Stomach (tissue), 8 donors: ENCODE measurements at regions not wholly inside any gene's neighbourhood (a gene's known extent, or its start where the extent isn't known, plus 50 kb on each side); places are given as distances from the start of the nearest gene placed in this dataset.
"Not testable (repeated sequence)": the region's sequence is repeated elsewhere in the genome, so short reads cannot be mapped to it uniquely, and the experiment has no call there.

Experiments
- DNase-seq, 2 donors: peaks; one replicate each; pipeline versions ENCODE4 v3.0.0 to v3.0.0-alpha.2; 2013 to 2019
- H3K27ac ChIP-seq, 5 donors: fragments of 200-600 bp in 4 of 5; sonication (generic) in 4 of 5; one replicate each; pipeline ENCODE4 v1.5.1; 2013 to 2019; ENCODE audit warnings: mild to moderate bottlenecking in 1 of 5, moderate library complexity in 1 of 5
- H3K27me3 ChIP-seq, 3 donors: fragments of 200-600 bp; sonication (generic); one replicate each; pipeline ENCODE4 v1.5.1; 2017 to 2019; ENCODE audit warnings: mixed run types in 1 of 3
- H3K36me3 ChIP-seq, 4 donors: fragments of 200-600 bp; sonication (generic); 1 replicate in 3 of 4; 2 replicates in 1 of 4; pipeline ENCODE4 v1.5.1; 2016 to 2019
- H3K4me1 ChIP-seq, 4 donors: fragments of 200-600 bp; sonication (generic); one replicate each; pipeline ENCODE4 v1.5.1; 2016 to 2019
- H3K4me3 ChIP-seq, 4 donors: fragments of 200-600 bp; sonication (generic) in 3 of 4; one replicate each; pipeline ENCODE4 v1.5.1; 2016 to 2019; ENCODE audit warnings: mild to moderate bottlenecking in 1 of 4
- H3K9me3 ChIP-seq, 4 donors: fragments of 200-600 bp; sonication (generic); one replicate each; pipeline ENCODE4 v1.5.1; 2016 to 2019
- CTCF ChIP-seq, 7 experiments: fragments of 450-650 bp in 4 of 7; fragments of 200-600 bp in 3 of 7; sonication (generic) in 3 of 7; IDR thresholded peaks; one replicate each; pipeline ENCODE4 v1.5.1; 2016 to 2019; ENCODE audit warnings: antibody characterized with exemption in 7 of 7, control low read depth in 2 of 7, mild to moderate bottlenecking in 1 of 7
- EP300 ChIP-seq: sonication (generic); formaldehyde crosslinking; IDR thresholded peaks from one replicate; pipeline ENCODE4 v1.6.1; 2017; ENCODE audit warnings: antibody characterized with exemption
- POLR2A ChIP-seq, 4 donors: fragments of 450-650 bp; IDR thresholded peaks; one replicate each; pipeline ENCODE4 v1.6.1; 2016; ENCODE audit warnings: antibody characterized with exemption in 4 of 4, control low read depth in 2 of 4, mild to moderate bottlenecking in 1 of 4, moderate library complexity in 1 of 4
- POLR2AphosphoS5 ChIP-seq, 3 donors: sonication (generic); formaldehyde crosslinking; IDR thresholded peaks; one replicate each; pipeline ENCODE4 v1.6.1; 2016; ENCODE audit warnings: antibody characterized with exemption in 3 of 3
- WGBS, 5 donors: extraction: QIAGEN DNeasy Blood & Tissue Kit in 3 of 5; methylation state at CpG; one replicate each; pipeline versions ENCODE4 v1.1.5 to v1.1.7; 2013 to 2018; 5-methylcytosine and 5-hydroxymethylcytosine counted together
- intact Hi-C: fragments of 100-400 bp; cut with DNase I; formaldehyde crosslinking; loops from one replicate; pipeline ENCODE4 v1.15.1; 2023; ENCODE audit warnings: low total_unique reads
- donor health status: healthy with polysubstance abuse.
- donor health status: Bipolar disorder and iron deficiency.
- donor health status: healthy.

- Histone ChIP-seq H3K36me3 (no peaks in the 10 kb centered on the region), H3K4me3 (no peak overlapping the region), H3K27me3 (no peaks in the 10 kb centered on the region), H3K4me1 (no peaks in the 10 kb centered on the region), H3K9me3 (peaks cover 0 to 15% (median 2%) of the 10 kb centered on the region in 4 donors), H3K27ac (no peak overlapping the region)
- WGBS, 5 donors: 85 to 90% (median 87%) methylated on average over 19 of the region's 19 CpGs
- TF ChIP-seq POLR2AphosphoS5 (IDR thresholded peaks at IDR 0.05) (no peak), CTCF (IDR thresholded peaks at IDR 0.05) (no peak), EP300 (no peak), POLR2A (IDR thresholded peaks at IDR 0.05) (no peak)
- intact Hi-C loops: no loop called here
- DNase-seq: no peak
These were observed 2034.6 kb upstream of the ACO1 start for GRCh38 chr9:30349526-30350513.

GRCh38 chr9:30356221-30356620 is 2028.2 kb upstream of the ACO1 start:
- intact Hi-C loops: no loop called here
- no peak for TF ChIP-seq CTCF (IDR thresholded peaks at IDR 0.05)
- no peak for TF ChIP-seq EP300
- no peak for TF ChIP-seq POLR2AphosphoS5 (IDR thresholded peaks at IDR 0.05)
- TF ChIP-seq POLR2A (IDR thresholded peaks at IDR 0.05): no peak
- WGBS, 5 donors: 76 to 90% (median 85%) methylated on average over 4 of the region's 4 CpGs

GRCh38 chr9:30362373-30362772 is 2022.1 kb upstream of the ACO1 start:
- intact Hi-C loops: no loop called here
- DNase-seq: no peak
- TF ChIP-seq POLR2A (IDR thresholded peaks at IDR 0.05) (no peak), EP300 (no peak), POLR2AphosphoS5 (IDR thresholded peaks at IDR 0.05) (no peak), CTCF (IDR thresholded peaks at IDR 0.05) (no peak)
- H3K27me3 ChIP-seq: no peaks in the 10 kb centered on the region
- H3K36me3 ChIP-seq: no peaks in the 10 kb centered on the region
- no peaks in the 10 kb centered on the region for H3K9me3 ChIP-seq
- no peak overlapping the region for H3K27ac ChIP-seq
- H3K4me1 ChIP-seq: no peaks in the 10 kb centered on the region
- H3K4me3 ChIP-seq: no peak overlapping the region

More at GRCh38 chr9:30356221-30356620, 2028.2 kb upstream of the ACO1 start:
- H3K9me3 ChIP-seq: no peaks in the 10 kb centered on the region
- no peak for DNase-seq
- H3K4me1 ChIP-seq: no peaks in the 10 kb centered on the region
- H3K4me3 ChIP-seq: no peak overlapping the region
- no peaks in the 10 kb centered on the region for H3K27me3 ChIP-seq
- H3K27ac ChIP-seq: no peak overlapping the region
- no peaks in the 10 kb centered on the region for H3K36me3 ChIP-seq

GRCh38 chr9:30366140-30366539 is 2018.3 kb upstream of the ACO1 start:
- H3K4me3 ChIP-seq, DNase-seq, intact Hi-C loops, H3K27me3 ChIP-seq, H3K9me3 ChIP-seq, H3K4me1 ChIP-seq, H3K27ac ChIP-seq, H3K36me3 ChIP-seq: not testable (repeated sequence)
- 82 to 93% (median 89%) methylated on average over 4 of the region's 4 CpGs for WGBS, 5 donors

GRCh38 chr9:30382271-30382670 is 2002.2 kb upstream of the ACO1 start:
- 54 to 70% (median 58%) methylated on average over 2 of the region's 2 CpGs for WGBS, 5 donors
- intact Hi-C loops: no loop called here
- TF ChIP-seq EP300 (no peak), POLR2AphosphoS5 (IDR thresholded peaks at IDR 0.05) (no peak), POLR2A (IDR thresholded peaks at IDR 0.05) (no peak), CTCF (IDR thresholded peaks at IDR 0.05) (no peak)
- H3K4me3 ChIP-seq: no peak overlapping the region
- no peak overlapping the region for H3K27ac ChIP-seq
- no peaks in the 10 kb centered on the region for H3K27me3 ChIP-seq
- H3K9me3 ChIP-seq: no peaks in the 10 kb centered on the region
- no peaks in the 10 kb centered on the region for H3K4me1 ChIP-seq
- H3K36me3 ChIP-seq: no peaks in the 10 kb centered on the region
- DNase-seq: peak in 1 of 2 donors; percentile 1
